Nephron progenitor cell (in vitro differentiated cells): ENCODE measurements at regions not wholly inside any gene's neighbourhood (a gene's known extent, or its start where the extent isn't known, plus 50 kb on each side); places are given as distances from the start of the nearest gene placed in this dataset.

Experiments used
- DNase-seq: peaks from one replicate; pipeline ENCODE4 v3.0.0; 2021
- H3K27ac Mint-ChIP-seq: 2 replicates; pipeline ENCODE4 v1.8.0; 2021; ENCODE audit warnings: mild to moderate bottlenecking, moderate library complexity, mixed read lengths
- H3K27me3 Mint-ChIP-seq: 2 replicates; pipeline ENCODE4 v1.8.0; 2021; ENCODE audit warnings: mild to moderate bottlenecking, low read depth, mixed read lengths; ENCODE audit not compliant: poor library complexity
- H3K36me3 Mint-ChIP-seq: 2 replicates; pipeline ENCODE4 v1.8.0; 2021; ENCODE audit warnings: low read depth, mixed read lengths
- H3K4me1 Mint-ChIP-seq: 2 replicates; pipeline ENCODE4 v1.8.0; 2021; ENCODE audit warnings: mixed read lengths
- H3K4me3 Mint-ChIP-seq: 2 replicates; pipeline ENCODE4 v1.8.0; 2021; ENCODE audit warnings: mild to moderate bottlenecking, moderate library complexity, mixed read lengths
- H3K9me3 Mint-ChIP-seq: 2 replicates; pipeline ENCODE4 v1.8.0; 2021; ENCODE audit warnings: mild to moderate bottlenecking, moderate library complexity, mixed read lengths
- CTCF ChIP-seq: fragments of 200-600 bp; sonication (generic); IDR thresholded peaks from 2 replicates; pipeline ENCODE4 v1.5.0; 2021; ENCODE audit warnings: antibody characterized with exemption

GRCh38 chr2:146994246-146994645, 850.6 kb upstream of the ACVR2A start:
- no peaks in the 10 kb centered on the region for H3K36me3 Mint-ChIP-seq
- no peak for DNase-seq
- no peaks in the 10 kb centered on the region for H3K9me3 Mint-ChIP-seq
- peaks cover 13% of the 10 kb centered on the region for H3K4me1 Mint-ChIP-seq
- no peak overlapping the region for H3K27ac Mint-ChIP-seq
- no peak overlapping the region for H3K4me3 Mint-ChIP-seq
- no peak for TF ChIP-seq CTCF
- H3K27me3 Mint-ChIP-seq: no peaks in the 10 kb centered on the region

DNA sequence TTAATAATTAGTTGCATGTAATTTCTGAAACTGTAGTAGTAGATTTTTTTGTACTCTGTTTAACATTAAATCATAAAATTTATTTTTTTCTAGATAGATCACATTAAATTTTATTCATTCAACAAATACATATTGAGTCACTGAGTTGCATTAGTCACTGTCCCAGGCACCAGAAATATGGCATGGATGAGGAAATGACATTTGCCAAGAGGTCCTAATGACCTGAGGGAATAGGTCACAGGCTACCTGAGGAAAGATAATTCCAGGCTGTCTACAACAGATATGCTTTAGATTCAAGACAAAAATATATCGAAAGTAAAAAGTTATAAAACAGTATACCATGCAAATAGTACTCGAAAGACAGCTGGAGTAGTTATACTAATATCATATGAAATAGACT, 852.4 kb upstream of the ACVR2A start:
- H3K4me1 Mint-ChIP-seq: peaks cover 12% of the 10 kb centered on the region
- H3K4me3 Mint-ChIP-seq: no peak overlapping the region
- no peaks in the 10 kb centered on the region for H3K27me3 Mint-ChIP-seq
- H3K27ac Mint-ChIP-seq: no peak overlapping the region
- DNase-seq: no peak
- H3K9me3 Mint-ChIP-seq: no peaks in the 10 kb centered on the region
- no peaks in the 10 kb centered on the region for H3K36me3 Mint-ChIP-seq
- no peak for TF ChIP-seq CTCF

- no peaks in the 10 kb centered on the region for H3K9me3 Mint-ChIP-seq
- DNase-seq: no peak
- no peaks in the 10 kb centered on the region for H3K27me3 Mint-ChIP-seq
- H3K4me1 Mint-ChIP-seq: peaks cover 12% of the 10 kb centered on the region
- no peaks in the 10 kb centered on the region for H3K36me3 Mint-ChIP-seq
- H3K4me3 Mint-ChIP-seq: no peak overlapping the region
- no peak for TF ChIP-seq CTCF
- no peak overlapping the region for H3K27ac Mint-ChIP-seq
Observed at GRCh38 chr2:146992057-146992456, 852.8 kb upstream of the ACVR2A start.

- Mint-ChIP-seq H3K4me1 (peaks cover 26% of the 10 kb centered on the region), H3K27me3 (no peaks in the 10 kb centered on the region), H3K9me3 (no peaks in the 10 kb centered on the region), H3K4me3 (no peak overlapping the region), H3K27ac (no peak overlapping the region), H3K36me3 (no peaks in the 10 kb centered on the region)
- no peak for TF ChIP-seq CTCF
- no peak for DNase-seq
Observed at GRCh38 chr2:146990311-146991054, 854.3 kb upstream of the ACVR2A start.

- no peak overlapping the region for H3K27ac Mint-ChIP-seq
- no peaks in the 10 kb centered on the region for H3K27me3 Mint-ChIP-seq
- no peak for TF ChIP-seq CTCF
- DNase-seq: no peak
- peaks cover 31% of the 10 kb centered on the region for H3K4me1 Mint-ChIP-seq
- H3K36me3 Mint-ChIP-seq: no peaks in the 10 kb centered on the region
- no peak overlapping the region for H3K4me3 Mint-ChIP-seq
- no peaks in the 10 kb centered on the region for H3K9me3 Mint-ChIP-seq
Observed at GRCh38 chr2:146989741-146990140, 855.1 kb upstream of the ACVR2A start.

- peaks cover 29% of the 10 kb centered on the region for H3K4me1 Mint-ChIP-seq
- no peak overlapping the region for H3K27ac Mint-ChIP-seq
- no peak for TF ChIP-seq CTCF
- no peak overlapping the region for H3K4me3 Mint-ChIP-seq
- no peak for DNase-seq
- no peaks in the 10 kb centered on the region for H3K27me3 Mint-ChIP-seq
- no peaks in the 10 kb centered on the region for H3K9me3 Mint-ChIP-seq
- H3K36me3 Mint-ChIP-seq: no peaks in the 10 kb centered on the region
Observed at GRCh38 chr2:146987996-146988395, 856.8 kb upstream of the ACVR2A start.
